Left lung (tissue), 4 donors: ENCODE measurements at regions not wholly inside any gene's neighbourhood (a gene's known extent, or its start where the extent isn't known, plus 50 kb on each side); places are given as distances from the start of the nearest gene placed in this dataset.

Experiments used
- ATAC-seq: fragments of 200-7000 bp; cut with Tn5 transposase; one replicate; pipeline ENCODE4 v1.9.1; 2020; ENCODE audit warnings: moderate library complexity
- DNase-seq, 4 donors: peaks; one replicate each; pipeline ENCODE4 v3.0.0-alpha.2; 2013 to 2020
- H3K27ac ChIP-seq, 2 donors: fragments of 200-600 bp; sonication (generic) in 1 of 2; one replicate each; pipeline versions ENCODE4 v1.5.0 to v1.8.0; 2020 to 2021
- H3K27me3 ChIP-seq, 2 donors: fragments of 200-600 bp; sonication (generic) in 1 of 2; one replicate each; pipeline versions ENCODE4 v1.5.0 to v1.8.0; 2020 to 2021
- H3K36me3 ChIP-seq, 2 donors: fragments of 200-600 bp; sonication (generic) in 1 of 2; one replicate each; pipeline versions ENCODE4 v1.5.0 to v1.8.0; 2020 to 2021
- H3K4me1 ChIP-seq, 2 donors: fragments of 200-600 bp; one replicate each; pipeline ENCODE4 v1.8.0; 2021
- H3K4me3 ChIP-seq, 2 donors: fragments of 200-600 bp; sonication (generic) in 1 of 2; one replicate each; pipeline versions ENCODE4 v1.5.0 to v1.8.0; 2020 to 2021; ENCODE audit warnings: mild to moderate bottlenecking in 1 of 2
- H3K9me3 ChIP-seq, 2 donors: fragments of 200-600 bp; sonication (generic) in 1 of 2; one replicate each; pipeline versions ENCODE4 v1.5.0 to v1.8.0; 2020 to 2021
- intact Hi-C, 2 donors: fragments of 100-400 bp; cut with DNase I; formaldehyde crosslinking; loops; one replicate each; pipeline versions ENCODE4 v1.11.2 to v1.14.2; 2022
- TF ChIP-seq, protein P1 (sequence below), 2 donors: fragments of 200-600 bp; sonication (generic) in 1 of 2; IDR thresholded peaks; one replicate each; pipeline versions ENCODE4 v1.5.0 to v1.8.0; 2021; ENCODE audit warnings: antibody characterized with exemption in 2 of 2
- donor health status: DM: no; HTN: yes; CAD: no.
- donor health status: DM: no; HTN: no; CAD: no.

DNA sequence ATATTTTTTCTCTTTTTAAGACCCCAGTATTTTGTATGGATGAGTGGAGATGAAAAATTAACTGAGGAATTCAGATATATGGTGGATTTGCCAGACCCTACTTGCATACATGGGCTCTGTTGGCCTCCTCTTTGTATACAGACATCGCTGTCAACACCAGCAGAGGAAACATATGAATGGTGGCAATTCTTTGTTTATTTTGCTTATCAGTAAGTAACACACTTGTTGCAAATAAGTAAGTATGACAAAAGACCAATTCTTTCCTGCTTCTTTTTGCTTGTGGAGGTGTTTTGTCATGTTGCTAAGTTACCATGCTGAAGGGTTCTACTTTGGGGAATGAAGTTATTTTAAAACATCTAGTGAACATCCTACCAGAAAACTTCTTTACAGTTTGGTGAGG, 298.2 kb downstream of the KIF4B start:
- no peak for ATAC-seq
- no peaks in the 10 kb centered on the region for H3K9me3 ChIP-seq
- H3K27ac ChIP-seq: no peak overlapping the region
- no peaks in the 10 kb centered on the region for H3K27me3 ChIP-seq
- no peak overlapping the region for H3K4me3 ChIP-seq
- no peak for DNase-seq
- H3K36me3 ChIP-seq: no peaks in the 10 kb centered on the region
- no peaks in the 10 kb centered on the region for H3K4me1 ChIP-seq
- TF ChIP-seq, protein P1, sequence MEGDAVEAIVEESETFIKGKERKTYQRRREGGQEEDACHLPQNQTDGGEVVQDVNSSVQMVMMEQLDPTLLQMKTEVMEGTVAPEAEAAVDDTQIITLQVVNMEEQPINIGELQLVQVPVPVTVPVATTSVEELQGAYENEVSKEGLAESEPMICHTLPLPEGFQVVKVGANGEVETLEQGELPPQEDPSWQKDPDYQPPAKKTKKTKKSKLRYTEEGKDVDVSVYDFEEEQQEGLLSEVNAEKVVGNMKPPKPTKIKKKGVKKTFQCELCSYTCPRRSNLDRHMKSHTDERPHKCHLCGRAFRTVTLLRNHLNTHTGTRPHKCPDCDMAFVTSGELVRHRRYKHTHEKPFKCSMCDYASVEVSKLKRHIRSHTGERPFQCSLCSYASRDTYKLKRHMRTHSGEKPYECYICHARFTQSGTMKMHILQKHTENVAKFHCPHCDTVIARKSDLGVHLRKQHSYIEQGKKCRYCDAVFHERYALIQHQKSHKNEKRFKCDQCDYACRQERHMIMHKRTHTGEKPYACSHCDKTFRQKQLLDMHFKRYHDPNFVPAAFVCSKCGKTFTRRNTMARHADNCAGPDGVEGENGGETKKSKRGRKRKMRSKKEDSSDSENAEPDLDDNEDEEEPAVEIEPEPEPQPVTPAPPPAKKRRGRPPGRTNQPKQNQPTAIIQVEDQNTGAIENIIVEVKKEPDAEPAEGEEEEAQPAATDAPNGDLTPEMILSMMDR (IDR thresholded peaks at IDR 0.05): no peak
- intact Hi-C loops: no loop called here

DNA sequence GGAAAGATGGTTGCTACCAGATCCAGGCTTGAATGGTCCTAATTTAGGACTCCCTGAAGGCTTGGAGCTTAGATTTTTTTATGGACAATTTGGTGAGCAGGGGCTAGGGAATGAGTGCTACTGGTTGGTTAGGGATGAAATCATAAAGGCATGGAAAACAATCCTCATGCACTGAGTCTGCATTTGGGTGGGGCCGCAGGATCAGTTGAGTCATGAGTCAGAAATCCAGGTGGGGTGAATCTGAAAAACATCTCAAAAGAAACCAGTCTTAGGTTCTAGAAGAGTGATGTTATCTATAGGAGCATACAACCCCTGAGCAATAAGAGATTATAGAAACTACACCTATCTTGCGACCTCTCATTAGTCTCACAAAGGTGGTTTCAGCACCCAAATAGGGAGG, 300.0 kb downstream of the KIF4B start:
- TF ChIP-seq, protein P1 (IDR thresholded peaks at IDR 0.05): no peak
- Histone ChIP-seq H3K36me3 (no peaks in the 10 kb centered on the region), H3K27me3 (no peaks in the 10 kb centered on the region), H3K4me1 (no peaks in the 10 kb centered on the region), H3K27ac (no peak overlapping the region), H3K4me3 (no peak overlapping the region), H3K9me3 (no peaks in the 10 kb centered on the region)
- ATAC-seq (no peak), DNase-seq (no peak)
- intact Hi-C loops: no loop called here

DNA sequence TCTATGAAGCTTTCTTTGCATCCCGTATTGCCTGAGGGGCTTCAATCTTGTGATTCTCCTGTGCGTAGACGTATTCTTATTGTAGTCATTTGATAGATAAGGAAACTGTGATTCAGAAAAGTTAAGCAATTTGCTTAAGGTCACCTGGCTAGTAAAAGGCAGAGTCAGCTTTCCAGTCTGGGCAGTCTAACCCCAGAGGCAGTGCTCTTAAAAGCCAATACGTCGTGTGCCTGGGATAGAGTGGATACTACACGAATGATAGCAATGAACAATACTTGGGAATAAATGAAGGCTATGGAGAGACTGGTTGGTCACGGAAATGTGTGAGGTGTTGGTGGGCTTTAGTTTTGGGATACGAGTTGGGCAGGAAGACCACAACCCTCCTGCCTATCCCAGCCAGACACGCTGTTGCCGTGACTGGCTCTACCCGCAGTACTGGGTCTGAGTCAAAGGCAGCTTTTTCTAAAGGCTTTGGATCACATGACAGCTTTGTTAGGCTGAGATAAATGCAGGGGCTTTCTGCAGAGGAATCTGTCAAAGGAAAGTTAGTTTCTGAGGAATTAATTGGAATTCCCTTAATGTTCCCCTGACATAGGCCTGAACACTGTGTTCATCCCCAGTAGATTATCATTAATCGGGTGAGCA, 302.6 kb downstream of the KIF4B start:
- TF ChIP-seq, protein P1 (IDR thresholded peaks at IDR 0.05): no peak
- ATAC-seq (no peak), DNase-seq (no peak)
- intact Hi-C loops: no loop called here
- Histone ChIP-seq H3K9me3 (no peaks in the 10 kb centered on the region), H3K27ac (no peak overlapping the region), H3K27me3 (no peaks in the 10 kb centered on the region), H3K4me3 (no peak overlapping the region), H3K36me3 (no peaks in the 10 kb centered on the region), H3K4me1 (no peaks in the 10 kb centered on the region)

DNA sequence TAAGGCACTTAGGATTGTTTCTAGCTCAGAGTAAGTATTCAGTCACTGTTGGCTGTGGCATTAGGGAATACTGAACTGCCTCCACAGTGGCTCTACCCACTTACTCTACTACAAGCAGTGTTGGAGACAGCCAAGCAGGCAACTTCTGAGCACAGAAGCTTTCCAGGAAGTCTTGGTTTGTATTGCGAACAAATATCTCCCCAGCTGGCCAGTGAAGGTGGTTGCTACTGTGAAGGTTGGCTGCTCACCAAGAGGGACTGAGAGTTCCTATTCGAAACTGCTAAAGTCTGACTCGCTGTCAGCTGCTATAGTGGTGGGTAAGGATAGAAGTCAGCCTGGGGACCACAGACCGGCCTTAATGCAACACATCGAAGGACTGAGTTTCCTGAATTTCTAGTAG, 319.1 kb downstream of the KIF4B start:
- TF ChIP-seq, protein P1 (IDR thresholded peaks at IDR 0.05): no peak
- Histone ChIP-seq H3K4me3 (no peak overlapping the region), H3K9me3 (peaks cover 0 to 3% of the 10 kb centered on the region in 2 donors), H3K4me1 (no peaks in the 10 kb centered on the region), H3K27me3 (no peaks in the 10 kb centered on the region), H3K27ac (no peak overlapping the region), H3K36me3 (no peaks in the 10 kb centered on the region)
- intact Hi-C loops: no loop called here
- no peak for ATAC-seq
- DNase-seq: no peak

DNA sequence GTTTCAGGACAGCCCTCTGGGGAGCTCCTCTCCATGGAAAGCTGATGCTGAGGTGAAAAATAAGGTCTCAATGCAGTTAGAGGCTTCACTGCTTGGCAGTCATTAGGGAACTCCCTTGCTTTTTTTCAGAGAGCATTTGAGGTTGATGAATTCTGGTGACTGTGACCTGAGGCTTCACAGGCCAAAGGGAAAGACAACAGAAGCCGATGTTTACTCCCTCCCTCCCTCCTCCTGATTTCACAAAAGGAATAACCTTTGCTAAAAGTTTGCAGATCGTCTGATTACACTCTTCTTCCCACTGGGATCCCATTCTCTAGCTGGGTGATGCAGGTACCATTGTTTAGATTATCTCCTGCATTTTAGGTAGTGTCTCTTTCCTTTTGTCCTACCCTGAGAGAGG, 329.4 kb downstream of the KIF4B start:
- ATAC-seq: no peak
- H3K4me3 ChIP-seq: no peak overlapping the region
- H3K27ac ChIP-seq: no peak overlapping the region
- TF ChIP-seq, protein P1 (IDR thresholded peaks at IDR 0.05): no peak
- no peaks in the 10 kb centered on the region for H3K4me1 ChIP-seq
- no peaks in the 10 kb centered on the region for H3K27me3 ChIP-seq
- peaks cover 0 to 2% of the 10 kb centered on the region in 2 donors for H3K9me3 ChIP-seq
- no peaks in the 10 kb centered on the region for H3K36me3 ChIP-seq
- DNase-seq: no peak
- intact Hi-C loops: no loop called here
